Fibroblast of lung (primary cell): ENCODE measurements at regions not wholly inside any gene's neighbourhood (a gene's known extent, or its start where the extent isn't known, plus 50 kb on each side); places are given as distances from the start of the nearest gene placed in this dataset.

Experiments
- EZH2 ChIP-seq: IDR thresholded peaks from 2 replicates; pipeline ENCODE4 v1.5.1; 2012; ENCODE audit warnings: low read length, control low read depth, mild to moderate bottlenecking; ENCODE audit errors: missing control alignments
- TF ChIP-seq, protein P1 (sequence below), 2 donors: IDR thresholded peaks in 1 of 2; conservative IDR thresholded peaks in 1 of 2; 1 replicate in 1 of 2; 2 replicates in 1 of 2; pipeline ENCODE4 v1.5.1; 2011 to 2012; ENCODE audit warnings: low read length in 2 of 2, control low read depth in 1 of 2, inconsistent platforms in 1 of 2, low read depth in 1 of 2, mild to moderate bottlenecking in 1 of 2

DNA sequence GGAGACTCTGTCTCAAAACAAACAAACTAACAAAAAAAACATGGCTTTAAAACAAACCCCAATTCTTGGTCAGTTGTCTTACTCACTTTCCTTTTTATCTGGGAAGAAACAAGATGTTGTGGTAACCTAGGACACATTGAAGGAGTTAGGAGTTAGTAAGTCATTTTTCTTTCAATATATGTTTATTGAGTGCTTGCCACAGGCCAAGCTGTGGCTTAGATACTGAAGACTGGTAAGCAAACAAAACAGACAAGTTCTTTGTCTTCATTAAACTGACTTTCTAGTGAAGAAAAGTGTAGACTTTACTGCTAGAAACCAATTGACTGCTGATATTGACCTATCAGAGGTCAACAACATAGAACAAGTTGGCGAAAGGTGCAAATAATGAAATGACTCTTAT, 1228.3 kb upstream of the FAM98A start:
- TF ChIP-seq, protein P1, sequence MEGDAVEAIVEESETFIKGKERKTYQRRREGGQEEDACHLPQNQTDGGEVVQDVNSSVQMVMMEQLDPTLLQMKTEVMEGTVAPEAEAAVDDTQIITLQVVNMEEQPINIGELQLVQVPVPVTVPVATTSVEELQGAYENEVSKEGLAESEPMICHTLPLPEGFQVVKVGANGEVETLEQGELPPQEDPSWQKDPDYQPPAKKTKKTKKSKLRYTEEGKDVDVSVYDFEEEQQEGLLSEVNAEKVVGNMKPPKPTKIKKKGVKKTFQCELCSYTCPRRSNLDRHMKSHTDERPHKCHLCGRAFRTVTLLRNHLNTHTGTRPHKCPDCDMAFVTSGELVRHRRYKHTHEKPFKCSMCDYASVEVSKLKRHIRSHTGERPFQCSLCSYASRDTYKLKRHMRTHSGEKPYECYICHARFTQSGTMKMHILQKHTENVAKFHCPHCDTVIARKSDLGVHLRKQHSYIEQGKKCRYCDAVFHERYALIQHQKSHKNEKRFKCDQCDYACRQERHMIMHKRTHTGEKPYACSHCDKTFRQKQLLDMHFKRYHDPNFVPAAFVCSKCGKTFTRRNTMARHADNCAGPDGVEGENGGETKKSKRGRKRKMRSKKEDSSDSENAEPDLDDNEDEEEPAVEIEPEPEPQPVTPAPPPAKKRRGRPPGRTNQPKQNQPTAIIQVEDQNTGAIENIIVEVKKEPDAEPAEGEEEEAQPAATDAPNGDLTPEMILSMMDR (conservative IDR thresholded peaks at IDR 0.05 in 1 of 2, IDR thresholded peaks at IDR 0.05 in 1 of 2; ENCODE audit: low read depth in 1 of 2, low read length in 2 of 2) = no peak
- TF ChIP-seq EZH2 = no peak
